ENCODE measurements at regions not wholly inside any gene's neighbourhood (a gene's known extent, or its start where the extent isn't known, plus 50 kb on each side); places are given as distances from the start of the nearest gene placed in this dataset.

DNA sequence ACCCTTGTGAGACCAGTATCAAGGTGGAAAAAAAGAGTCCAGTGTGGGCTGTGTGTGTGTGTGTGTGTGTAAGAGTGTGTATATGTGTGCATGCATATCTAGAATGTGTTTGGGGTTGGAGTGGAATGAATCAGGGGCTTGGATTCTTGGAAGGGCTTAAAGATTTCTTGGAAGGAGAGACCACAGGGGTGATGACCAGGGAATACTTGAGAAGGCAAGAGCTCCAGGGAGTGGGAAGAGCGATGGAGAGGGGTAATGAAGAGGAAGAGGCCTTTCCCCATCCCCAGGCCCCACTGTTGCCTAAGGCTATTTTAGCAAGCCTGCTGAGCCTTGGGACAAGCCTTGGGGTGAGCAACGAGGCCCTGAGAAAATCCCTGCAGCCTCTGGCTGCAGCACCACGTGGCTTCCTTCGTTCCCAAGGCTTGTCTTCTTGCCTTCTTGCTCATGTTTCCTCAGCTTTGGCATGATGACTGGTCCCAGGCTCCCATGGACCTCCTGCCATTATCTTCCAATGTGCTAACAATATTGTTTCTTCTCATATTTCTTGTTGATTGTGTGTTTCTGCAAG is 663.4 kb downstream of the INHBA start:
- Histone ChIP-seq H2AFZ (ENCODE audit: low read length, unreplicated experiment) (no peak overlapping the region), H3K36me3 (ENCODE audit: insufficient read depth, low read length) (no peaks in the 10 kb centered on the region), H3K27me3 (ENCODE audit: insufficient read depth, low read length) (no peaks in the 10 kb centered on the region), H3K79me2 (ENCODE audit: control insufficient read depth, insufficient read depth, low read length, unreplicated experiment) (no peaks in the 10 kb centered on the region), H3K27ac (ENCODE audit: low read depth, low read length) (no peak overlapping the region), H3K4me3 (ENCODE audit: low read depth, low read length) (no peak overlapping the region), H3K4me1 (ENCODE audit: control insufficient read depth, insufficient read depth, low read length, unreplicated experiment) (no peaks in the 10 kb centered on the region)

DNA sequence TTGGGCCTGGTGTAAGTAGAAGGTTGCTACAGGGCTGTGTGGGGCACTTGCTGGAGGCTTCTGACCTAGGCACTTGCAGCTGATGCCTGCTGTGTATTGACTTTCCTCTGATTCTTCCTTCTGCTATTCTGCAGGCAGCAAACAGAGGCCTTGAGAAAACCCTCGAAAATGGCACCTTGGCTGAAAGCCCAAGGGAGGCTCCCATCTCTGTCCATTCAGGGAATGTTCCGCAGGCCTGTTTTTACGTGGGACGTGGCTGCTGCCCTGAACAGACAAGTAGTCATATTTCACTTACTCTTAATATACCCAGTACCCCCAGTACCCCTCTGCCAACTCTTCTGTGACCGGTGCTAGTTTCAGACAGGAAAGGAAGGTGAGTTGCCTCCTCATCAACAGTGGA is 664.7 kb downstream of the INHBA start:
- Histone ChIP-seq H3K36me3 (ENCODE audit: insufficient read depth, low read length) (no peaks in the 10 kb centered on the region), H3K27ac (ENCODE audit: low read depth, low read length) (no peak overlapping the region), H3K4me1 (ENCODE audit: control insufficient read depth, insufficient read depth, low read length, unreplicated experiment) (peaks cover 6% of the 10 kb centered on the region), H3K79me2 (ENCODE audit: control insufficient read depth, insufficient read depth, low read length, unreplicated experiment) (no peaks in the 10 kb centered on the region), H3K27me3 (ENCODE audit: insufficient read depth, low read length) (no peaks in the 10 kb centered on the region), H3K4me3 (ENCODE audit: low read depth, low read length) (no peak overlapping the region), H2AFZ (ENCODE audit: low read length, unreplicated experiment) (no peak overlapping the region)

DNA sequence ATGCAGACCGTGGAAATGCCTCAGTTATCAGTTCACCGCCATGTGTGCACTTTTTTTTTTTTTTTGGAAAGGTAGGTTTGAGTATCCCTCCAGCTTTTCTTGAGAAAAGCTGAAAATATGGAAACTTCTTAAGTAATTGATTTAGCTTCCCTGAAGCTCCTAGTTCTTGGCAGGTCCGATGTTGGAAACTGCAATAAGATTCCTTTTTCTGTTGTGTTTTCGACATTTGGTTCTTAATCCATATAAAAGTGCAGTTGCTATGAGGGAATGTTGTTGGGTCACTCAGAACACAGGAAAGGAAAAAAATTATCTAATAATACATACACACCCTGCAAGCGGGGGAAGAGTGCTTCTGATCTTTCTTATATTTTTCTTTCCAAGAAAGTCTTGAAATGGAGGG is 665.2 kb downstream of the INHBA start:
- Histone ChIP-seq H2AFZ (ENCODE audit: low read length, unreplicated experiment) (no peak overlapping the region), H3K36me3 (ENCODE audit: insufficient read depth, low read length) (no peaks in the 10 kb centered on the region), H3K27me3 (ENCODE audit: insufficient read depth, low read length) (no peaks in the 10 kb centered on the region), H3K27ac (ENCODE audit: low read depth, low read length) (no peak overlapping the region), H3K4me1 (ENCODE audit: control insufficient read depth, insufficient read depth, low read length, unreplicated experiment) (peaks cover 8% of the 10 kb centered on the region), H3K4me3 (ENCODE audit: low read depth, low read length) (no peak overlapping the region), H3K79me2 (ENCODE audit: control insufficient read depth, insufficient read depth, low read length, unreplicated experiment) (no peaks in the 10 kb centered on the region)

DNA sequence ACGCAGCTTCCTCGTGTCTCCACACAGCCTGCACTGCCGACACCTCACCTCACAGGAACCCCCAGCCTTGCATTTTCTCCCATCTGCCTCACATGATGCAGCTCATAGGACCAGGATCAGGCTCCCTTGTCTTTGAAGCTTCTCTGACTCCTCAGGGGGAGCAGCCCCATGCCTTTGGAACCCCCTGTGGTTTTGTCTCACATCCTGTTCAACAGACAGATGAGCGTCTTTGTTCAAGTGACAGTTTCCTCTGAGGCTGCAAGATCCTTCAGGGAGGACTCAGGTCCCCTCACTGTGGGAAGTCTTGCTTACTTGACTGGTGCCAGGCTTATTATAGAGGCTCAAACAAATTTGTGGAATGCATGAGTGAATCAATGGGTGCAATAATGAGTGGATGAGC is 667.1 kb downstream of the INHBA start:
- Histone ChIP-seq H3K4me3 (ENCODE audit: low read depth, low read length) (no peak overlapping the region), H3K27me3 (ENCODE audit: insufficient read depth, low read length) (no peaks in the 10 kb centered on the region), H3K36me3 (ENCODE audit: insufficient read depth, low read length) (no peaks in the 10 kb centered on the region), H3K4me1 (ENCODE audit: control insufficient read depth, insufficient read depth, low read length, unreplicated experiment) (peaks cover 13% of the 10 kb centered on the region), H2AFZ (ENCODE audit: low read length, unreplicated experiment) (no peak overlapping the region), H3K27ac (ENCODE audit: low read depth, low read length) (no peak overlapping the region), H3K79me2 (ENCODE audit: control insufficient read depth, insufficient read depth, low read length, unreplicated experiment) (no peaks in the 10 kb centered on the region)

DNA sequence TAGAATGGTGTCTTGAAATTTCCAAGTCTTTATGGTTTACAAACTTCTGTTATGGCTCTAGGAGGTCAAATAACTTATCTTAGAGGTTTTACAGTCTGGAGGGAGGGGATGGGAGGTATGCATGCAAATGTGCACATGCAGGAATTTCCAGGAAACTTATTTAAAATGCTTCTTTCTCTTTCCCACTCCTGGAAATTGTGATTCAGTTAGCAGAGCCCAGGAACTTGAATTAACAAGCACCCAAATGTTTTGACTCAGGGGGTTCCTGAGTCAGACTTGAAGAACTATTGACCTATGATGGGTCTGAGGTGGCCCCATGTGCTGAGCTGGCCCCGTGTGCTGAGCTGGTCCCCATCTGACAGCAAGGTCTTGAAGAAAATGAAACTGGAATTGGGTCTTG is 669.4 kb downstream of the INHBA start:
- H3K79me2 ChIP-seq (ENCODE audit: control insufficient read depth, insufficient read depth, low read length, unreplicated experiment): no peaks in the 10 kb centered on the region
- H3K4me1 ChIP-seq (ENCODE audit: control insufficient read depth, insufficient read depth, low read length, unreplicated experiment): peaks cover 35% of the 10 kb centered on the region
- H3K27ac ChIP-seq (ENCODE audit: low read depth, low read length): no peak overlapping the region

DNA sequence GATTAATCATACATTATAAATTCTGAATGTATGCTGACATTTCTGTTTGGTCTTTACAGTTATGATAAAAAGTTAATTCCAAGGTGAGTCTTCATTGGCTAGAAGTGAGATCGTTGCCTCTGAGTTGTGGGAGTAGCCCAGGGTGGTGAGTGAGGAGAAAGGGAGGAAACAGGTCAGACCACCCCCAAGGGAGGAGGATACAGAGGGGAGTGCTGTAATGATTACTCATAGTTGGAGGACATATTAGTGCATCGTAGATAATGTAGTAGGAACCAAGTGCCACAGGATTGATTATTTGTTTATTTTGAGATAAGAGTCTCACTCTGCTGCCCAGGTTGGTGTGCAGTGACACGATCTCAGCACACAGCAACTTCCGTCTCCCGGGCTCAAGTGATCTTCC is 672.2 kb downstream of the INHBA start:
- H2AFZ ChIP-seq (ENCODE audit: low read length, unreplicated experiment): peak overlapping the region; percentile 34

More for the DNA sequence above, 669.4 kb downstream of the INHBA start:
- H3K27me3 ChIP-seq (ENCODE audit: insufficient read depth, low read length): no peaks in the 10 kb centered on the region
- no peaks in the 10 kb centered on the region for H3K36me3 ChIP-seq (ENCODE audit: insufficient read depth, low read length)
- no peak overlapping the region for H2AFZ ChIP-seq (ENCODE audit: low read length, unreplicated experiment)
- no peak overlapping the region for H3K4me3 ChIP-seq (ENCODE audit: low read depth, low read length)

DNA sequence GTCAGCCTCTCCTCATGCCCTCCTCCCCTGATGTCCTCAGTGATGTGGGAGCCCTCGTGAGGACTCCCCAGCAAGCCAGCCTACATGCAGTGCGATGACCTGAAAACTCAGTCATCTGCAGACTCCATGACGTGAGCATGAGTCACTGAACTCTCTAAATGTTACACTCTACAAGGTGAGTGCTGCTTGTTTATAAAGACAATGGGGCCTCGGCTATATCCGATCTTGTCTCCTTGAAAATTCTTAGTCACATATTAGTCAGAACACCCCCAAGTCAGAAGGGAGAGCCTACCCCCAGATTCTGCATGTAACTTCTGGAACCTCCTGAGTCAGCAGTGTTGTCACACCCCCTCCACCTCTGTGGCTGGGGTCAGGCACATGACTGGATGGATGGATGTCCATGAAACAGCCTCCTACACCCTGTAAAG is 673.8 kb downstream of the INHBA start:
- peaks cover 52% of the 10 kb centered on the region for H3K4me1 ChIP-seq (ENCODE audit: control insufficient read depth, insufficient read depth, low read length, unreplicated experiment)
- H3K4me3 ChIP-seq (ENCODE audit: low read depth, low read length): no peak overlapping the region
- H3K79me2 ChIP-seq (ENCODE audit: control insufficient read depth, insufficient read depth, low read length, unreplicated experiment): no peaks in the 10 kb centered on the region
- H3K36me3 ChIP-seq (ENCODE audit: insufficient read depth, low read length): no peaks in the 10 kb centered on the region
- H2AFZ ChIP-seq (ENCODE audit: low read length, unreplicated experiment): peak overlapping the region; percentile 16
- peak overlapping the region; percentile 97 for H3K27ac ChIP-seq (ENCODE audit: low read depth, low read length)
- no peaks in the 10 kb centered on the region for H3K27me3 ChIP-seq (ENCODE audit: insufficient read depth, low read length)

More for the DNA sequence above, 672.2 kb downstream of the INHBA start:
- Histone ChIP-seq H3K27ac (ENCODE audit: low read depth, low read length) (peak overlapping the region; percentile 97), H3K27me3 (ENCODE audit: insufficient read depth, low read length) (no peaks in the 10 kb centered on the region), H3K79me2 (ENCODE audit: control insufficient read depth, insufficient read depth, low read length, unreplicated experiment) (no peaks in the 10 kb centered on the region), H3K36me3 (ENCODE audit: insufficient read depth, low read length) (no peaks in the 10 kb centered on the region), H3K4me1 (ENCODE audit: control insufficient read depth, insufficient read depth, low read length, unreplicated experiment) (peaks cover 52% of the 10 kb centered on the region), H3K4me3 (ENCODE audit: low read depth, low read length) (no peak overlapping the region)

DNA sequence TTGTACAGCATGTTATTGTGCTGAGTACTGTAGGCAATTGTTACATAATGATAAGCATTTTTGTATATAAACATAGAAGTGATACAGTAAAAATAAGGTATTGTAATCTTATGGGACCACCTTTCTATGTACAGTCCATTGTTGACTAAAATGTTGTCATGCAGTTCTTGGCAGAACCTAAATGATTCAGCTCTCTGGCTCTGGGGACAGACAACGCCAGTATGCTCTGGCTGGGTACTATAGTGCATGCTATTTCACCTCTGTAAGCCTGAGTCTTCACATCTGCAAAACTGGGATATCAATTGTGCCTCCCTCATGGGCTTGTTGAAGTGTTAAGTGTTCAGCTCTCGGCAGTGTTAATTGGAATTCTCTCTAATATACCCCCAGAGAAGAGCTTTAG is 674.3 kb downstream of the INHBA start:
- H2AFZ ChIP-seq (ENCODE audit: low read length, unreplicated experiment): peak overlapping the region; percentile 16
- H3K4me3 ChIP-seq (ENCODE audit: low read depth, low read length): 0 out of 2 replicates have a peak overlapping the region, but pooled peaks have one; percentile 3
- no peaks in the 10 kb centered on the region for H3K36me3 ChIP-seq (ENCODE audit: insufficient read depth, low read length)
- H3K79me2 ChIP-seq (ENCODE audit: control insufficient read depth, insufficient read depth, low read length, unreplicated experiment): no peaks in the 10 kb centered on the region
- H3K4me1 ChIP-seq (ENCODE audit: control insufficient read depth, insufficient read depth, low read length, unreplicated experiment): peaks cover 49% of the 10 kb centered on the region
- peak overlapping the region; percentile 97 for H3K27ac ChIP-seq (ENCODE audit: low read depth, low read length)
- H3K27me3 ChIP-seq (ENCODE audit: insufficient read depth, low read length): no peaks in the 10 kb centered on the region

DNA sequence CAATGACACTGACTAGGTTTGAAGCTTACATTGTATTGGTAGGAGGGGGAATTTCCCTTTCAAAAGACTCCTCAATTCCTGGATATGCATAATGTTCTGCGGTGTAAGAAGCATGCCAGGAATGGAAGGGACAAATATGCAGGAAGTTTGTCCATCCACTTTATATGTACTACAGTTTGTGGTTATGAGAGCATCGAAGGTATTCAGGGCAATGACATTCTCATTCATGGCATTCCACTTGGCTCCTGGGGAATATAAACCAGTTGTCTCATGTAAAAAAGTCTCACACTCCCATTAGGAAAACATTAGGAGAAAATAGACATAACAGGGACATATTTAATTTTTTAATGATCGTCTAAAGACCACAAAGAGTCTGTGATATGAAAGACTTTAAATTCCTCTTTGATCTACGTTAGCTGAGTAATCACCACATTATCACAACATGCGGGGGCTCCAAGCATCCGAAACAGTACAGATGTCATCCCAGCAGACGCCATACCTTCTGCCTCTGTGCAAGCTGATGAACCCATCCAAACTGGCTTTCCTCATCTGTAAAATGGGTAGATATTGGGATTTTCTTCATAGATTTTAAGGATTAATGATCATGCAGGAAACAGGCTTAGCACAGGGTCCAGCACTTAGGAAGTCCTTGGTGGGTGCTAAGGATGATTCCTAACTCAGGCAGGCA is 675.3 kb downstream of the INHBA start:
- H3K27ac ChIP-seq (ENCODE audit: low read depth, low read length): peak overlapping the region; percentile 97
- H3K4me3 ChIP-seq (ENCODE audit: low read depth, low read length): no peak overlapping the region; the same call in 1 of the 2 replicates

DNA sequence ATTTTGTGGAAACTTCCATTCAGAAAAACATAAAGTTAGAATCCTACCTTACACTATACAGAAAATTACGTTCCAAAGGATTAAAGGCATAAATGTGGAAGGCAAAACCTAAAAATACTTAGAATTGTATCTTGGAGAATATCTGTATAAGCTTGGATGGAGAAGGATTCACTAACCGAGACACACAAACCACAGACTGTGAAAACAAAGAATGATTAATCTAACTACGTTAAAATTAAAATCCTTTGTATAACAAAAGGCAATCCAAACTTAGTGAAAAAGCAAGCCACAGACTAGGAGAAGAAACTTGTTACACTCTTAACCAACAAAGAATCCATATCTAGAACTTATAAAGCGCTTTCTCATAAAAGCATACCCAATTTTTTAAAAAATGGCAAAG is 678.8 kb downstream of the INHBA start:
- no peak overlapping the region for H3K27ac ChIP-seq (ENCODE audit: low read depth, low read length)
- no peaks in the 10 kb centered on the region for H3K27me3 ChIP-seq (ENCODE audit: insufficient read depth, low read length)
- no peak overlapping the region for H3K4me3 ChIP-seq (ENCODE audit: low read depth, low read length)
- no peak overlapping the region for H2AFZ ChIP-seq (ENCODE audit: low read length, unreplicated experiment)
- H3K36me3 ChIP-seq (ENCODE audit: insufficient read depth, low read length): no peaks in the 10 kb centered on the region
- no peaks in the 10 kb centered on the region for H3K79me2 ChIP-seq (ENCODE audit: control insufficient read depth, insufficient read depth, low read length, unreplicated experiment)
- peaks cover 26% of the 10 kb centered on the region for H3K4me1 ChIP-seq (ENCODE audit: control insufficient read depth, insufficient read depth, low read length, unreplicated experiment)

More for the DNA sequence above, 675.3 kb downstream of the INHBA start:
- H2AFZ ChIP-seq (ENCODE audit: low read length, unreplicated experiment): no peak overlapping the region
- peaks cover 44% of the 10 kb centered on the region for H3K4me1 ChIP-seq (ENCODE audit: control insufficient read depth, insufficient read depth, low read length, unreplicated experiment)
- H3K36me3 ChIP-seq (ENCODE audit: insufficient read depth, low read length): no peaks in the 10 kb centered on the region
- no peaks in the 10 kb centered on the region for H3K79me2 ChIP-seq (ENCODE audit: control insufficient read depth, insufficient read depth, low read length, unreplicated experiment)
- no peaks in the 10 kb centered on the region for H3K27me3 ChIP-seq (ENCODE audit: insufficient read depth, low read length)

DNA sequence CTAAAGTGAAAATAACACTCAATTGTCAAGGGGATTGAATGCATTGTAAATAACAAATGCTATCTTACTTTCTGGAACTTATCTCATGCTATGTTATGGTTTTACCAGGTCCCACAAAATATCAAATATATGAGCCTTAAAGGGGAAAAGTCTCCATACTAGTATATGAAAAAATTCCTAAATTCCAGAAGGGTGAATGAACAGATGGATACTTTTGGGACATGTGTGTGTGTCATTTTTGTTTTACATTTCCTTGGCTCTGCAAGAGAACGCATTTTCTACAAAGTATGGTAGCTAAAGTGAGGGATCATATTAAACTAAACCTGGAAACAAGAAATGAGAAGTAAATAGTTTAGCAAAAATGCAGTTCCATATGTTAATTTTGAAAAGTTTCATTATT is 682.8 kb downstream of the INHBA start:
- Histone ChIP-seq H3K4me1 (ENCODE audit: control insufficient read depth, insufficient read depth, low read length, unreplicated experiment) (peaks cover 3% of the 10 kb centered on the region), H3K27me3 (ENCODE audit: insufficient read depth, low read length) (no peaks in the 10 kb centered on the region), H3K36me3 (ENCODE audit: insufficient read depth, low read length) (no peaks in the 10 kb centered on the region), H3K79me2 (ENCODE audit: control insufficient read depth, insufficient read depth, low read length, unreplicated experiment) (no peaks in the 10 kb centered on the region), H3K27ac (ENCODE audit: low read depth, low read length) (no peak overlapping the region), H2AFZ (ENCODE audit: low read length, unreplicated experiment) (no peak overlapping the region), H3K4me3 (ENCODE audit: low read depth, low read length) (no peak overlapping the region)
